GM20000 (cell line): ENCODE measurements at regions not wholly inside any gene's neighbourhood (a gene's known extent, or its start where the extent isn't known, plus 50 kb on each side); places are given as distances from the start of the nearest gene placed in this dataset.

Experiments
- DNase-seq: peaks from one replicate; pipeline ENCODE4 v3.0.0; 2012; ENCODE audit warnings: low spot score
- TF ChIP-seq, protein P1 (sequence below): IDR thresholded peaks from 2 replicates; pipeline ENCODE4 v1.5.1; 2012; ENCODE audit warnings: mild to moderate bottlenecking, control low read depth; ENCODE audit errors: extremely low read depth, missing control alignments

DNA sequence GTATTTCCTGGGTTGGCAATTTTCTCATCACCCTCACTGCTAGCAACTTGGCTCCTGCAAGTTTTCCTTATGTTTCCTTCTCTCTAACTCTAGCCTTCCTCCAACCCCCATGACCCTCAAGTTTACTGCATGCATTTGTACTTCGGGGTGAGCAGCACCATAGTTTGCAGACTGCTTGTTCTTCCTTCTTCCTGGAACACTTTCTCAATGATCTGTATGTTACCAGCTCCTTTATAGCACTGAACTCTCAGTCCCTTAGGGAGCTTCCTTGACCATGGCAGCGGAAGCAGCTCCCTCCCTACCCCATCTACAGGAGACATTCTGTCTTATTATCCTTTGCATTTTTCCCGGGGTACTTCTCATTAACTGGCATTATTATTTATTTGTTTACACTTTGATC lies 1089.5 kb upstream of the GYPC start:
- TF ChIP-seq, protein P1, sequence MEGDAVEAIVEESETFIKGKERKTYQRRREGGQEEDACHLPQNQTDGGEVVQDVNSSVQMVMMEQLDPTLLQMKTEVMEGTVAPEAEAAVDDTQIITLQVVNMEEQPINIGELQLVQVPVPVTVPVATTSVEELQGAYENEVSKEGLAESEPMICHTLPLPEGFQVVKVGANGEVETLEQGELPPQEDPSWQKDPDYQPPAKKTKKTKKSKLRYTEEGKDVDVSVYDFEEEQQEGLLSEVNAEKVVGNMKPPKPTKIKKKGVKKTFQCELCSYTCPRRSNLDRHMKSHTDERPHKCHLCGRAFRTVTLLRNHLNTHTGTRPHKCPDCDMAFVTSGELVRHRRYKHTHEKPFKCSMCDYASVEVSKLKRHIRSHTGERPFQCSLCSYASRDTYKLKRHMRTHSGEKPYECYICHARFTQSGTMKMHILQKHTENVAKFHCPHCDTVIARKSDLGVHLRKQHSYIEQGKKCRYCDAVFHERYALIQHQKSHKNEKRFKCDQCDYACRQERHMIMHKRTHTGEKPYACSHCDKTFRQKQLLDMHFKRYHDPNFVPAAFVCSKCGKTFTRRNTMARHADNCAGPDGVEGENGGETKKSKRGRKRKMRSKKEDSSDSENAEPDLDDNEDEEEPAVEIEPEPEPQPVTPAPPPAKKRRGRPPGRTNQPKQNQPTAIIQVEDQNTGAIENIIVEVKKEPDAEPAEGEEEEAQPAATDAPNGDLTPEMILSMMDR: no peak
- DNase-seq: no peak

DNA sequence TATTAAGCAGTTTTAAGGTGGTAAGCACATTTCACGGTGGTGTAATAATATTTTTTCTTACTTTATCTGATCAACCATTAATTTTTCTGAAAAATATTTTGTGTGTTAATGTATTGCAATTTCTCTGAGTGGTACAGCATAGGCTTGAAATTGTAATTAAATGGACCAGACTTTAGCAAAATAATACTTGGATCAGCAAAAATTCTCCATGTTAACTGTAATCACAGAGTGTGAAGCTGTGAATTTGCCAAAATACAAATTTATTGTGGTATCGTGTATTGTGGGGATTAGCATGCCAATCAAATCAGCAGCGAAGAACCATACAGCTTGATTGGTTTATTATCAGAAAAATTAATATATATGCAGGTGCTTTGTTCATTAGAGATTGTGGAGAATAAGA lies 1088.9 kb upstream of the GYPC start:
- no peak for DNase-seq
- TF ChIP-seq, protein P1: no peak

DNA sequence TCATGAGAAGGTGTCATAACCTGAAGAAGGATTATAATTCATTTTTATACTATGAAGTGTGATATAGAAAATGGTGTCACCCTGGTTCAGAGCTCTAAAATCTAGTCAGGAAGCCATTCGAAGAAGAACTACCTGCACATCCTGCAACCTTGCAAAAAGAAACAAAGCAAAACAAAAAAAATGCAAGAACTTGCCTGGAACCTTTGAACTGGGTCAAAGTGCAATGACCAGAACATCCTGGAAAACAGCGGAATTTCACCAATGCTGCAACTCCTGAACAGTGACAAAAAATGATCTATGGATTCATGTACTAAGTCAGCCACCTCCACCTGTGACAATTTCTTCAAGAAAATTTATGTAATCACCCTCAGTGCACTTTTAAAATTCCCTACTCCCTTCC lies 1083.3 kb upstream of the GYPC start:
- no peak for DNase-seq
- TF ChIP-seq, protein P1: no peak

DNA sequence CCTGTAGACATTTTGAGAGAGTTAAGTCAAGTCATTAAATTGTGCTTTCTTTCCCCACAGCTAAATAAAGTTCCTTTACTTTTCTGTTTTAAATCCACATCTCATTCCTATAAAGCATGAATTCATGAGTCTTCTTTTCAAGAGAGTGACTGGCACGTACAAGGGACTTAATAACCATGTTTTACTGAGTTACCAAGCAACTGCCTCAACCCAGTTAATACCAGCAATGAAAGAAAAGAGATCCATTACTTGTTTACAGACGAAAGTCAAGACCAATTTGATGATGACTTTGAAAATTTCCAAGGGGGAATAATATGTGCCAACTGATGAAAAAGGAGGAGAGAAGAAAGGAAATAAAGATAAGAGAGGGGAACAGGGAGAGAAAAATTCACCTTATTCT lies 1082.5 kb upstream of the GYPC start:
- TF ChIP-seq, protein P1: no peak
- DNase-seq: no peak

DNA sequence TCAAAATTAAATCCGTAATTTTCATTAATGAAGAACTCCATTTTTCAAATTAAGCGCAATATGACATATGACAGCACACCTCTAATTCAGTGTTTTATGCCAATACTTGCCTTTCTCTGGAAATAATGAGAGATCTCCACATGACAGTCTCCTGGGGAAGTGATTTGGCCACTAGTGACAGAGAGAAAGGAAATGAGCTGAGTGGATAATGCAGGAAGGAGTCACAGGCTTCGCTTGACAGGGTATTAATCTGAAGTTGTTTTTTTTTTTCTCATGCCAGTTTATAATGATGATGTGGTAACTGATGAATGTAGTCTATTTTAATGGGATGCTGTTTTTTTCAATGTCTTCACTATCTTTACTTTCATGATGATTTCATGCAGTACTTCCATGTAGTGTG lies 1079.4 kb upstream of the GYPC start:
- TF ChIP-seq, protein P1: no peak
- no peak for DNase-seq

DNA sequence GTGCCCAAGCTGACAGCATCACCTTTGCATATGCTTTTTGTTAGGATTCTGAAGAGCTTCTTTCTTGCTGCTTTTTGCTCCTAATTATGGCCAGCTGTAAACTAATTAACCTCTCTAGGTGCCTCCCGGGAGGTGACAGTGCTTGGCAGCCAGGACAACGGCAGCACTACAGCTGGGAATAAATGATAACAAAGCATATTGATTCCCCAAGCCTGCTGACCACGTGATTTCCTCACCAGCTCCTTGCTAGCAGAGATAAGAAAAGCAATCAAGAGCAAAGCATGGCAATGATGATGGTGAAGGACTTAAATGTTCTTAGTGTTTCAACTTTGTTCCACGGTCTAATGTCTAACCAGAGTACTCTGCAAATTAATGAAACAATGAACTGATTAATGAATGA lies 1074.4 kb upstream of the GYPC start:
- DNase-seq: no peak
- TF ChIP-seq, protein P1: no peak

DNA sequence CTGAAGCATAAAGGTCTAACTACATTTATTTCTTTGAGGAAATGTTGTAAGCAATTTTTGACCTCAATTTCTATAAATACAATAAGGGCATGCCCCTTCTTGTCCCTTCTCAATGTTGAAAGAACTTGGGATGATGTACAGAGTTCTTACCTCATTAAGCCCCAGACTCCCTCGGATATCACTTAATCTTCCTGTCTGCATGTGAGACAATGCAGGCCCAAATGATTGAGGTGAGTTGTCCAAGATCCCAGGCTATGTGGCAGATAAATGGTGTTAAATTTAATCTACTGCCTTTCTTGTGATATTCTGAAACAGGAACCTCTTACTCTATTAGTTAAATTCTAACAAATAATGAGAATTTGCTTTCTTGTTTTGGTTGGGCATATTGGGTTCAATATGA lies 1073.4 kb upstream of the GYPC start:
- no peak for DNase-seq
- TF ChIP-seq, protein P1: no peak
